HG03558 (cell line): ENCODE measurements at regions not wholly inside any gene's neighbourhood (a gene's known extent, or its start where the extent isn't known, plus 50 kb on each side); places are given as distances from the start of the nearest gene placed in this dataset.

Source experiments
- ATAC-seq: cut with Tn5 transposase; IDR thresholded peaks from one replicate; pipeline ENCODE4 v1.9.1; 2021; ENCODE audit warnings: moderate number of reproducible peaks; ENCODE audit not compliant: unreplicated experiment; ENCODE audit errors: extremely low read depth

- ATAC-seq, result no peak
Observed at GRCh38 chr13:24071423-24072075, 89.0 kb upstream of the SPATA13 start.

DNA sequence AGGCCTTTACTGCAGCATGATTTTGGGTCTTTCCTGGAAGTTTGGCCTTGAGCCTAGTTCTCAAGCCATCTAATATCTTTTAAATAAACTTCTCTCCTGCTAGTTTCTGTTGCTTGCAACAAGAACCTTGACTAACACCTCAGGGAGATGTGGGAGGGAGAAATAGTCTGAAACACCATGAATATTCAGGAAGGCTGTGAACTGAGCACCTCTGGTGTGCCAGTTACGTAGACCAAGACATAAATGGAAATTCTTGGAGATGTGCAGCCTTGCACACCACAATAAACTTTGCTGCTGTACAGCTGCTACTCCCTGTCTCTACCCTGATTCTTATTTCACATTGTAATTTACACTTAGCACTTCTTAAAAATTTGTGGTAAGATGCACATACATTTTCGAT lies 86.9 kb upstream of the SPATA13 start:
- ATAC-seq, result no peak

DNA sequence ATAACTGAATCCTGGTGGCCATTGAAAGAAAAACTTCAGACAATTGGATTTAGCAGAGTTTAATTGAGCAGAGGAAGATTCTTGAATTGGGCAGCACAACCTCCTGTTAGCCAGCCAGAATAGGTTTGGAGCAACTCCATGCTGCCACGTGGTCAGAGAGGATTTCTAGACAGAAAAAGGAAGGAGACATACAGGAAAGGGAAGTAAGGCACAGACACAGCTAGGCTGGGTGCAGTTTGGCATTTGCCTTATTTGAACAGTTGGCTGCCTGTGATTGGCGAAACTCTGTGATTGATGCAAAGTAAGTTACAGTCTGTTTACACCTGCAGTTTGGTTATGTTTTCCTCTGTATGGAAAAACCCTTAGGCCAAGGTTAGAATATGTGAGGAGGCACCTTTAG lies 85.8 kb upstream of the SPATA13 start:
- ATAC-seq, result no peak

DNA sequence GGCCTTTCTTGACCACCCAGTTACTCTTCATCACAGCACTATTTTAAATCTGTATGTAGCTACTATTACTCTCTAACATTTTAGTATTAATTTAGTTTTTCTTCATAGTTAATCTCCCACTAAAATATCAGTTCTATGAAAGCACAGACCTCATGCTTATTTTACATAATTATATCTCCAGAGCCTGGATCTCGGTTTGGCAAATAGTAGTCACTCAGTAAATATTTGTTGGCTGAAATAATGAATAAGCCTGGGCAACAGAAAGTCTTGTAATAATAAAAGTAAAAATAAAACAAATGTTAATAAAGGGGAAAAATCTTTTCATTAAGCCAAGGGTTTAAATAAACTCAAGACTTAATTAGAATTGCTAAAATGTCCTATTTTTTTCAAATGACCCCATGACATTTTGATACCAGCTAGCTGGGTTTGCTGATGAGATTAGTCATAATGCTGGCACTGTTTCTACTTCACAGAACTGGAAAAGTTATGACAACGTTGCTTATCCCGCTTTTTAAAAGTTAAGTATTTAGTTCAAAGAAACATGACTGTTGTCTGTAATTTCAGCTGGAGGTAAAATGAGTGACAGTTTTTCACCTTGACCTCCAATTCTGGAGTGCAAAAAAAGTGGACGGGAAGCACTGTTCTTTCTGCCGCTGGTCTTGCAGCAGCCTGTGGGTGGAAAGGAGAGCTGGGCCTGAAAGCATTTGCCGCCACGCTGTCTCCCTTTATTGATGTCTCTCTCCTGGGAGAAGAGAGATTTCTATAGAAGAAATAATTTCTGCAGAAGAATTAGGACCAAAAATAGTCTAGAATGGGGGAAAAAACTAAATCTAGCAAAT lies 85.2 kb upstream of the SPATA13 start:
- no peak for ATAC-seq

DNA sequence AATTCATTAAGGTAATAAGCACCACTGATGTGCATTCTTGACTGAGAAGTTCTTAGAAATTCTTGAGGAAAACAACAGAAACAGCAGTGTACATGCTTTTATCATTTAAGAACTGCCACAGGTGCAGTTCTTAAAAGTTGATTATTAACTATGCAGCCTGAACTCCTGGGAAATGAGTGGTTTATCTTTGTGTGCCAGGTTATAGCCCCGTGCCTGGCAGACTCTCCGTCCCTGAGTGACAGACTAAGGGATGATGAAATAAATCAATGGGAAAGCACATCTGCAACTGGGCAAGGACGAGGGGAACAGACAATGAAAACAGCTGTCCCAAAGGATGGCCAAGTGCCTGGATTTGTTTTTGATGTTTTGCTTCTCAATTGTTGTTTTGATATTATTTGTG lies 84.4 kb upstream of the SPATA13 start:
- ATAC-seq, result no peak

DNA sequence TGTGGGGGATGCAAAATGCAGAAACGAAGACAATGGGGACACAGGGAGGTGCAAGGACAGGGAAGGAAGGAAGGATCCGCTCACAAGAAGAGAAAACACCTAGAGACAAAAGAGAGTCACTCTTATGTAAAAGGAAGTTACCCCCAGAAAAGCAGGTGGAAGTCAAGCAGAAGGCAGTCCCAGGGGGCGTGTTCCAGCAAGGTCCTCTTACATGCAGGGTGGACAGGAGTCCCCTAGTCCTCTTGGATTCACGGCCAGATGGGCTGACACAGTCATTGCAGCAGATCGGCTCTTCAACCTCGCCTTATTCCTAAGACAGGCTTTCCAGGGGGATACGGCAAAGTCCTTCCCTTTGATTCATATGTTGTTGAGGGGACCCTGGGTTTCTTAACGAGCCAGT lies 83.9 kb upstream of the SPATA13 start:
- ATAC-seq, result no peak

GRCh38 chr13:24080134-24080533 lies 80.4 kb upstream of the SPATA13 start:
- ATAC-seq, result no peak

DNA sequence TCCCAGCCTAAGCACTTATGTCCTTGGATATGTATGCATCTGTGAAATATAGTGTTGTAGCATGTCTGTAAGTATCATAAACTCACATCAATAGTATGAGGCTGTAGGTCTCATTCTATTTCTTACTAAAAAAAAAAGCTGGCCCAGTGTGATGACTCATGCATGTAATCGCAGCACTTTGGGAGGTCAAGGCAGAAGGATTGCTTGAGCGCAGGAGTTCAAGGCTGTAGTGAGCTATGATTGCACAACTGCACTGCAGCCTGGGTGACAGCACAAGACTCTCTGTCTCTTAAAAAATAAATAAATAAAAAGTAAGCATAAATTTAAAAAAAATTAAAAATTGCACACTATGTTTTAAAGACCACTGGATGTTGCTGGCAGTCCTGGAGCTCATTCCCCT lies 79.1 kb upstream of the SPATA13 start:
- no peak for ATAC-seq

DNA sequence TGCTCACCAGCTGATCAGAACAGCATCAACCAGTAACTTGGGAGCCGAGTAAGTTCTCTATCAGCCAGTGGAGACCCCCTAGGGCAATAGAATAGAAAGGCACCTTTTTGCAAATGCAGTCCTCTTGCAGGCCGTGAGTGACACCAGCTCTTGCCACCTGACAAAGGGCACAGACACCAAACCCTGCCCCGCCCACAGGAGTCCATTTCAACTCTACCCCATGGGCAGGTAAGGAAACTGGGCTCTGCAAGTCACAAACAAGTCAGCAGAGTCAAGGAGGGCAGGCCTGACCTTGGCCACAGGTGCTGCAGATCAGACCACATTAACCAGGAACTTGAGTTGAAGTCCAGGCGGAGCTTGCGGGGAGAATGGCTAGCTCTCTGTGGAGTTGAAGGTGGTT lies 77.4 kb upstream of the SPATA13 start:
- ATAC-seq, result no peak

GRCh38 chr13:24083722-24084421 lies 76.6 kb upstream of the SPATA13 start:
- no peak for ATAC-seq

GRCh38 chr13:24085662-24086061 lies 74.9 kb upstream of the SPATA13 start:
- no peak for ATAC-seq

- no peak for ATAC-seq
Observed at GRCh38 chr13:24086642-24087041, 73.9 kb upstream of the SPATA13 start.

DNA sequence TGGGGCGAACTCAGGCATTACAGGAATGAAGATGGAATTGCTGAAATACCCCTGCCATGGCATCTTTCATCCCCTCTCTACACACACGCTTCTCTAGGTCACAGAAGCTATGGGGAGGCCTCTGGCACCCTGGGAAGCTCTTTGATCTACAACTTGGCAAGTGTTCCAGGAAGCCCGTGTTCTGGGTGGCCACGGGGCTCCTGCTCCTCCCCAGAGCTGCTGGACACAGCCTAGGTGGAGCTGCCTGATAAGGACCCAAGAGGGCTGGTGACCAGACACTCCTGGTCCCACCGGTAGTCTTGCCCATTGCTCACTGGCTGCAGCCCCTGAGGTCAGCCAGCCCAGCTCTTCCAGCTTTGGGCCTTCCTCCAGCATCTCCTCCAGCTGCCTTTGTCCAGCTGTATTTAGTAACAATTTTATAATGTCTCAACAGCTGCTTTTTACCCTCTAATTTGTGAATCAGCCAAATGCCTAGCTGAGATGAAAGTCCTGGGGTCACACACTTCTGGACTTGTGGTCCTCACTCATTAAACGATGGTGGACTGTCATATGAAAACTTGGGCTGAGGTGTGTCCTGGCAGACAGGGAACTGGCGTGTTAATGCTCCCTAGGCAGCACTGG lies 72.8 kb upstream of the SPATA13 start:
- ATAC-seq, result no peak

- no peak for ATAC-seq
Observed at GRCh38 chr13:24090049-24090448, 70.5 kb upstream of the SPATA13 start.

- ATAC-seq, result no peak
Observed at GRCh38 chr13:24091080-24091479, 69.4 kb upstream of the SPATA13 start.

DNA sequence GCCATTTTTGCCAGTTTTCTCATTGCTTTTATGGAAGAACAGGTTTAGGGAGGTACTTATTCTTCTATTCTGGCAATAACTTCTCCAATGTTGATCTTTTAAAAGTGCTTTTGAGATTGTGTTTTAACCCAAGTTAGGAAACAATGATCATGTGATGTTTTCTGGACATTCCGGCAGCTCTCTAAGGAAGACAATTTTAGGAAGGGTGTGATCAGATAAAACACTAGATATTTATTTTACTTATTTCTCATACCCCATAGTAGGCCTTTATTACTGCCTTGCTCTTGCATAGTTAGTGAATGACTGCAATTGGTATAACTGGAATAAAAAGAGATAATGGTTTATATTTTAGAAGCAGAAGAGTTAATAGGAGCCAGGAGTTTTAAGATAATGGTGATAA lies 68.4 kb upstream of the SPATA13 start:
- no peak for ATAC-seq

- no peak for ATAC-seq
Observed at GRCh38 chr13:24093047-24093446, 67.5 kb upstream of the SPATA13 start.

DNA sequence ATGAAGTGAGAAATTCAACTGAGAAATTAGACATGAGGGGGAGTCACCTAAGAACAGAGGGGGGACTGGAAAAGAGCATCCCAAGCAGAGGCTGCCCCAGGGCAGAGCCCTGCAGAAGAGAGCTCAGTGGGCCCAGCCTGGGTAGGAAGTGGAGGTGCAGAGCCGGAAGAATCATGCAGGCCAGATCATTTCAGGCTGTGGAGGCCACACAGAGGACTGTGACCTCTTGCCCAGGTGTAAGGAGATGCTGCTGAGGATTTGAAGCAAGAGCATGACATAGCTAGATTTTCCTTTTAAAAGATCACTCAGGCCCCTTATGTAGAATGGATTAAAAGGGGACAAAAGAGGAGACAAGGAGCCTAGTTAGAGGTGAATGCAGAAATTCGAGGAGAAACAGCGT lies 63.9 kb upstream of the SPATA13 start:
- no peak for ATAC-seq

DNA sequence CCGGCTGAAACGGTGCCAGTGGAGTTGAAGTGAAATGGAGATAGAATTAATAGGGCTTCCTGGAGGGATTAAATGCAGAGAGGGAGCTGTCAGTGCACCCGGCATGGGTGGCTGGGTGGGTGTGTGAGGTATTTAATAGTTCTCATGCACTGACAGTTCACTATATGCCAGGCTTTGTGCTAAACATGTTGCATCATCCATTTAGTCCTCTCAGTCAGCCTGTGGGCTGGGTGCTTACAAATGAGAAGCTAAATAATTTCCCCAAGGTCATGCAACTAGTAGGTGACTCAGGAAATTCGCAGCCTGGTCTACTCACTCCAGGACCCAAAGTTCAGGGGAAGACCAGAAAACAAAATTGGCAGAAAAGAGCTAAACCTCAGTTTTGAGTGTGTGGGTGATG lies 63.5 kb upstream of the SPATA13 start:
- ATAC-seq, result no peak

DNA sequence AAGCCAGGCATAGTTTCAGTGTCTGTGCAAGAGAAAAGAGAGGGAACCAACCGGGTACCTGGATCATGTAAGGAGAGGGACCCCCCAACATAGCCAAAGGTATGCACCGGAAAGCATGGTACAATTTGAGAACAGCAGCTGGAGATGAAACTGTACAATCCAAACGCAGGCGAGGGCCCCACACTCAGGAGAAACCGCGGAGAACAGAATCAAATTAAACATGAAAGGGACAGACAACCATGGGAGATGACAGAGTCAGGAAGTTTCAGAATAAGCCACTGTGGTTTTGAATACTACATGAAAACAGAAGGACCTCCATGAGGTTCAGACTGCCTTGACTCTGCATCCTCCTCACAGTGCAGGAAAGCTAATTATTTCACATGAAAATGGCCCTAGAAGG lies 62.9 kb upstream of the SPATA13 start:
- no peak for ATAC-seq

DNA sequence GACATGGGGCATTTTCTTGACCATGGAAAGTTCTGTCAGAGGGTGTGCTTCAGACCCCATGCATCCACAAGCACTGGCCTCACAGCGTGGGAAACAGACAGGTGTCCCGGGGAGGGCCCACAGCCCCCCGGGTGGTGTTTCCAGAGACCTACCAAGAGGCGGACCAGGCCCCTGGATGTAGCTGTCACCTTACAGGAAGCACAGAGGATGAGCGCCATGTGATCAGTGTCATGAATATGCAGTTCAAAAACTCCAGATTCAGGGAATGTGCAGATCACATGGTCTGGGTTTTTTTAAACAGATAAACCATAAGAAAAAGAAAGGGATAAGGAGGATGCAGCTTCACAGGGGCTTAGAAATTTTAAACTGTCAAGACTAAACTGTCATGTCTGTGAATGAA lies 61.0 kb upstream of the SPATA13 start:
- ATAC-seq, result no peak
